Glomerular visceral epithelial cell (primary cell): ENCODE measurements at regions not wholly inside any gene's neighbourhood (a gene's known extent, or its start where the extent isn't known, plus 50 kb on each side); places are given as distances from the start of the nearest gene placed in this dataset.
A peak's percentile ranks its signal among the peaks of the same experiment; 100 is the strongest.
"Not testable (repeated sequence)": the region's sequence is repeated elsewhere in the genome, so short reads cannot be mapped to it uniquely, and the experiment has no call there.

Experiments used
- DNase-seq: peaks from one replicate; pipeline ENCODE4 v3.0.0-alpha.2; 2016; ENCODE audit errors: extremely low spot score

GRCh38 chr4:3956165-3956867, 190.1 kb downstream of the ADRA2C start:
- DNase-seq = not testable (repeated sequence)

- not testable (repeated sequence) for DNase-seq
Measured at GRCh38 chr4:3961091-3961672, 195.0 kb downstream of the ADRA2C start.

- not testable (repeated sequence) for DNase-seq
Measured at GRCh38 chr4:3964572-3965278, 198.5 kb downstream of the ADRA2C start.

- not testable (repeated sequence) for DNase-seq
Measured at GRCh38 chr4:3967204-3967603, 201.0 kb downstream of the ADRA2C start.

- not testable (repeated sequence) for DNase-seq
Measured at GRCh38 chr4:3972626-3973025, 206.4 kb downstream of the ADRA2C start.

- not testable (repeated sequence) for DNase-seq
Measured at GRCh38 chr4:3973581-3974200, 207.5 kb downstream of the ADRA2C start.

GRCh38 chr4:3983518-3984125, 217.4 kb downstream of the ADRA2C start:
- DNase-seq = not testable (repeated sequence)

GRCh38 chr4:3984796-3985195, 218.6 kb downstream of the ADRA2C start:
- not testable (repeated sequence) for DNase-seq

- DNase-seq = not testable (repeated sequence)
Measured at GRCh38 chr4:3986412-3986811, 220.2 kb downstream of the ADRA2C start.

- not testable (repeated sequence) for DNase-seq
Measured at GRCh38 chr4:3997386-3997785, 229.3 kb downstream of the OTOP1 start.

- not testable (repeated sequence) for DNase-seq
Measured at GRCh38 chr4:4004036-4004435, 222.7 kb downstream of the OTOP1 start.

- DNase-seq = not testable (repeated sequence)
Measured at GRCh38 chr4:4004702-4005101, 222.0 kb downstream of the OTOP1 start.

- not testable (repeated sequence) for DNase-seq
Measured at GRCh38 chr4:4006356-4006755, 220.4 kb downstream of the OTOP1 start.

- DNase-seq = not testable (repeated sequence)
Measured at GRCh38 chr4:4019071-4019470, 207.7 kb downstream of the OTOP1 start.

GRCh38 chr4:4021161-4021560, 205.6 kb downstream of the OTOP1 start:
- not testable (repeated sequence) for DNase-seq

- peak; percentile 1 for DNase-seq
Measured at GRCh38 chr4:4026708-4027107, 200.0 kb downstream of the OTOP1 start.

- not testable (repeated sequence) for DNase-seq
Measured at GRCh38 chr4:4028752-4029151, 198.0 kb downstream of the OTOP1 start.

GRCh38 chr4:4030509-4030908, 196.2 kb downstream of the OTOP1 start:
- DNase-seq = not testable (repeated sequence)

- not testable (repeated sequence) for DNase-seq
Measured at GRCh38 chr4:4031446-4032135, 195.1 kb downstream of the OTOP1 start.

- not testable (repeated sequence) for DNase-seq
Measured at GRCh38 chr4:4032364-4032763, 194.4 kb downstream of the OTOP1 start.
